HG02678 (cell line): ENCODE measurements at regions not wholly inside any gene's neighbourhood (a gene's known extent, or its start where the extent isn't known, plus 50 kb on each side); places are given as distances from the start of the nearest gene placed in this dataset.
"Not testable (repeated sequence)": the region's sequence is repeated elsewhere in the genome, so short reads cannot be mapped to it uniquely, and the experiment has no call there.

Source experiments
- ATAC-seq: cut with Tn5 transposase; IDR thresholded peaks from one replicate; pipeline ENCODE4 v1.9.1; 2021; ENCODE audit warnings: mild to moderate bottlenecking, moderate library complexity; ENCODE audit not compliant: unreplicated experiment

DNA sequence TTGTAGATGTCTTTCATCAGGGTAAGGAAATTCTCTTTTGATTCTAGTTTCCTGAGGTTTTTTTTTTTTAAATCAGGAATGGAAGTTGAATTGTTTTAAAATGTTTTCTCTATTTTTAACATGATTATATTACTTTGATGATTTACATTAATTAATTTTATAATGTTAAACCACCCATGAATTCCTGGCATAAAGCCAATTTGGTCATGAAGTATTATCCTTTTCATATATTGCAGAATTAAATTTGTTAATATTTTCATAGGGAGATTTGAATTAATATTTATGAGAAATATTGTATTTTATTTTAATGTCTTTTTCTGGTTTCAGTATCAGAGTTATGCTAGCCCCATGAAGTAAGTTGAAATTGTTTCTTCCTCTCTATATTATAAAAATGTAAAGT, 144.6 kb downstream of the MAIP1 start:
- ATAC-seq, result no peak

DNA sequence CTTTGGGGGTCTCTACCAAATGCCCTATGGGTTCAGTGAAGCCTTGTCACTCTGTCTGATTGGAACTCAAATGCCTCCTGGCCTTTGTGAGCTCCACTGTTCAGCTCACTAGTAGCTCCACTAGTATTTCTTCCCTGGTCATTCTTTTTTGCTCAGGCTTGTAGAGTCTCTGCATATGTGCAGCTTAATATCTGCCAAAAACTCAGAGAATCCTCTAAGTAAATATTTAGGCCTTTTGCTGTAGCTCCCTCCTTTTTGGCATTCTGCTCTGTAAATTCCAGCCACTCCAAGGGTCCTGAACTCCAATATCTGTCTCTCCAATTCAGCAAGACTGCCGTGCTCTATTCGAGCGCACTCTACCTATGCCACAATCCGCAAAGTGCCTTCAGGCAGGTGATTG, 146.5 kb downstream of the MAIP1 start:
- no peak for ATAC-seq

DNA sequence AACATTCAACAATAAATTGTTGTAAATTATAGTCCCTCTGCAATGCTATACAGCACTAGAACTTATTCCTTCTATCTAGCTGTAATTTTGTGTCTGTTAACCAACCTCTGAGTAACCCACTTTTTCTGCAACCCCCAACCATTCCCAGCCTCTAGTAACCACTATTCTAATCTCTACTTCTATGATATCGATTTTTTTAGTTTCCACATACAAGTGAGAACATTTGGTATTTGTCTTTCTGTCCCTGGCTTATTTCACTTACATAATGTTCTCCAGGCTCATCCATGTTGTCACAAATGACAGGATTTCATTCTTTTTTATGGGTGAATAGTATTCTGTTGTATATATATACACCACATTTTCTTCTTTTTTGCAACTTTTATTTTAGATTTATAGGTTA, 147.6 kb downstream of the MAIP1 start:
- no peak for ATAC-seq

GRCh38 chr2:200104015-200104414, 148.6 kb downstream of the MAIP1 start:
- ATAC-seq, result no peak

GRCh38 chr2:200107514-200108217, 152.3 kb downstream of the MAIP1 start:
- no peak for ATAC-seq

- ATAC-seq, result no peak
These were observed 154.0 kb downstream of the MAIP1 start for GRCh38 chr2:200109421-200109820.

GRCh38 chr2:200110381-200110780, 155.0 kb downstream of the MAIP1 start:
- ATAC-seq, result no peak

DNA sequence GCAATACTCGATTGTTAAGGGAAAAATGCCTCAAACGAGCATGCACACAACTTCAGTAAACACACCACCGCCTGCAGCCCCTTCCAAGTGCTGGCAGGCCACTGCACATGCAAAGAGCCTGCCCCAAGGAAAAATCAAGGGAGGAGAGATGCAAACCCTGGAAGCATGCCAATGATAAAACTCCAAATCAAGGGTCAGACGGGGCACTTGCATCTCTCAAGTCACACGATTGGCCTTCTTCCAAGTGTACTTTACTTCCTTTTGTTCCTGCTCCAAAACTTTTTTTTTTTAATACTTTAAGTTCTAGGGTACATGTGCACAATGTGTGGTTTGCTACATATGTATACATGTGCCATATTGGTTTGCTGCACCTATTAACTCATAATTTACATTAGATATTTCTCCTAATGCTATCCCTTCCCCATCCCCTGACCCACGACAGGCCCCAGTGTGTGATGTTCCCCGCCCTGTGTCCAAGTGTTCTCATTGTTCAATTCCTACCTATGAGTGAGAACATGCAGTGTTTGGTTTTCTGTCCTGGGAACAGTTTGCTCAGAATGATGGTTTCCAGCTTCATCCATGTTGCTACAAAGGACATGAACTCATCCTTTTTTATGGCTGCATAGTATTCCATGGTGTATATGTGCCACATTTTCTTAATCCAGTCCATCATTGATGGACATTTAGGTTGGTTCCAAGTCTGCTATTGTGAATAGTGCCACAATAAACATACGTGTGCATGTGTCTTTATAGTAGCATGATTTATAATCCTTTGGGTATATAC, 157.8 kb downstream of the MAIP1 start:
- not testable (repeated sequence) for ATAC-seq

GRCh38 chr2:200119236-200119635, 163.9 kb downstream of the MAIP1 start:
- no peak for ATAC-seq

DNA sequence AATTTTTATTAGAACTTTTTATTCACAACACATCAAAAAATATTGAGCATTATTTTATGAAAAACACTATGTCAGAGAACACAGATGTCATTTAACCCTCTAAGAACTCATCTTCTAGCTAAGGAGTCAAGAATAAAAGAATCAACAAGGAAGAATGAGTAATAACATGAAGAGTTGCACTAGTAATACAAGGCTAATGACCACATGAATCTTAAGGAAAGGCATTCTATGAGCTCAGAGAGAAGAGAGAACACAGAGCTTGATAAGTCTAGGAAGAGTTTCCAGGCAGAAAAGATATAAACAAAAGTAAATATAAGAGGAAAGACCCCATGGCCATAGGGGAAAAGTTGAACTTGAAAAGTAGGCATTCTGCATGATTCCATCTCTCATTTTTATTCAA, 166.5 kb downstream of the MAIP1 start:
- no peak for ATAC-seq

- ATAC-seq, result no peak
These were observed 167.3 kb downstream of the MAIP1 start for GRCh38 chr2:200122683-200123082.

GRCh38 chr2:200124665-200125368, 169.4 kb downstream of the MAIP1 start:
- not testable (repeated sequence) for ATAC-seq

DNA sequence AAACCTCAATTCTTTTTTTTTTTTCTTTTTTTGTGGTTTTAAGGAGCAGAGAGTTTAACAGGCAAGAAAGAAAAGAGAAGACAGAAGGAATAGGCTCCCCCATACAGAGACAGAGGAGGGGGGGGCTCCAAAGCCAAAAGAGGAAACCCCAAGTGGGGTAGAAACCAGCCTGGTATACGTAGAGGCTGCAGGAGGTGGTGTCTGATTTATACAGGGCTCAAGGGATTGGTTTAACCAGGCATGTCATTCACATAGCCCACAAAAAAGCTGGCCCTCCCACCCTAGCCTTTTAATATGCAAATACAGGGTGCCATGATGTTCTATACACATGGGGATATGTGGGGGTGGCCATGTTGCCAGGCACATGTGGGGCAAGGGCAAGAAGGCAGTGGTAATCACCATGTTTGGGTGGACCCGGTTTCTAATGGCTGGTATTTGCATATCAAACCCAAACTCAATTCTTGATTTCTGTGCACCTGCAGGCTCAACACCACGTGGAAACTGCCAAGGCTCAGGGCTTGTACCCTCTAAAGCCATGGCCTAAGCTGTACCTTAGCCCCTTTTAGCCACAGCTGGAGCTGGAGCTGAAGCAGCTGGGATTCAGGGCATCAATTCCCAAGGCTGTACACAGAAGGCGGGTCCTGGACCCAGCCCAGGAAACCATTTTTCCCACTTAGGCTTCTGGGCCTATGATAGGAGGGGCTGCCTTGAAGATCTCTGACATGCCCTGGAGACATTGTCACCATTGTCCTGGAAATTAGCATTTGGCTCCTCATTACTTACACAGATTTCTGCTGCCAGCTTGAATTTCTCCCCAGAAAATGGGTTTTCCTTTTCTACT, 170.3 kb downstream of the MAIP1 start:
- ATAC-seq, result no peak

DNA sequence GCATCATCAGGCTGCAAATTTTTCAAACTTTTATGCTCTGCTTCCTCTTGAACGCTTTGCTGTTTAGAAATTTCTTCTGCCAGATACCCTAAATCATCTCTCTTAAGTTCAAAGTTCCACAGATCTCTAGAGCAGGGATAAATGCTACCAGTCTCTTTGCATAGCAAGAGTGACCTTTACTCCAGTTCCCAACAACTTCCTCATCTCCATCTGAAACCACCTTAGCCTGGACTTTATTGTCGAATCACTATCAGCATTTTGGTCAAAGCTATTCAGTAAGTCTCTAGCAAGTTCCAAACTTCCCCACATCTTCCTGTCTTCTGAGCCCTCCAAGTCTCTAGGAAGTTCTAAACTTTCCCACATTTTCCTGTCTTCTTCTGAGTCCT, 170.9 kb downstream of the MAIP1 start:
- not testable (repeated sequence) for ATAC-seq

GRCh38 chr2:200126680-200127079, 171.3 kb downstream of the MAIP1 start:
- not testable (repeated sequence) for ATAC-seq

GRCh38 chr2:200127848-200128247, 172.5 kb downstream of the MAIP1 start:
- ATAC-seq, result no peak

DNA sequence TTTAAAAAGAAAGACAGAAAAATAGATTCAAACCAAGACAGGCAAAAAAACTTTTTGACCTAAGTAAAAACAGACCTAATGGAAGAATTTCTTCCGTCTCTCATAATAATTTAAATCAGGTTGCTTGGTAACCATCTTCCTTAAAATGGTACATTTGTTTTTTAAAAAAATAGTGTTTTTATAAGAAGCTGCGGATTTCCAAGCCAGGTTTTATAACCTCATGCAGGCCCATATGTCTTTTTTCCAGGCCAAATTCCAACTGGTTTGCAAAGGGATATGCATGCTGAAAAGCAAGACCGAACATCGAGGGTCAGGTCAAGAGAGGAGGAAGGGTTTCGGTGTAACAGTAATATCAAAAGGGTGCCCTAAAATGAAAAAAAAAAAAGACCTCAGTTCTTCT, 172.9 kb downstream of the MAIP1 start:
- ATAC-seq, result no peak

DNA sequence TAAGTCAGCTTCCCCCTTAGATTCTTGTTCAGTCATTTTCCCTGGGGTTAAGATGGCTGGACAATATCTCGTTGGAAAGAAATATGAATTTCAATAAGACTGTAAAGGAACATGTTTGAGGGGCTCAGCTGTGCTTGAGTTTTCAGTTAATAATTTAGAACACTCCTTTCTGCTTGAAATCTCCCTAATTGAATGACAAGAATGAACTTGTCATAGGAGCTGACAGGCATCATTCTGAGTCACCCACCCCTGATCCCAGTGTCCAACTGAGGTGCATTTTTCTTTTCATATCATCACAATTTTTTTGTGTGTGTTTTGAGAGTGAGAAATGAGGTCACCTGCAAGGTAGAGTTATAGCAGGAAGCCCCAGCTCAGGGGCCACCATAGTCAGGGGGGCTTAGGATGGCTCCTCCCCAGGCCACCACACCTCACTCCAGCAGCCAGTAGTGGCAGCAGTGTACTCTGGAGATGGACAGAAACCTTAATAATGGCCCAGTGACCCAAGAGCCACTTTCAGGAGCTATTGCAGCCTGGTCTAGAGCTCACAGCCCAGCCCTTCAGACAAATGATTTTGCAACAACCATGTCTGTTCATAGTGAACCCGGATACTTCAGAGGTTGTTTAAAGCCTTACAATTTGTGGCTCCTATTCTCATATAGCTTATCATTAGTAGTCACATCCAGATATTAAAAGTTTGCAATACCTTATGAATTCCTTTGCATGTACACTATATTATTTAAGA, 174.5 kb downstream of the MAIP1 start:
- ATAC-seq, result no peak

DNA sequence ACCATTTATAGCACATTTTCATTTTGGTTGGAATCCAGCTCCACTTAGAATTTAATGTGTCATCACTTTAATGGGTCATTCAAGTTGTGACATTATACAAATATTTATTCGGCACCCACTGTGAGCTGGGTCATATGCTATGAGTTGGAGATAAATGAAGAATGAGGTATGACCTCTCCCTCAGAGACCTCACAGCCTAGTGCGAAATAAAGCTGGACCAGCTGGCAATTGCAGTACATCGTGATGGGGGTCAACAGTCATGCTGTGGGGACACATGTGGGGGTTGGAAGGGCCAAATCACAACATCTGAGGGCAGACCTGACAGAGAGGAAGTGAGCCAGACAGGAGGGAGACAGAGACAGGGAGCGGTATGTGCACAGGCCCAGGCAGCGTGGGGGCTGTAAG, 175.4 kb downstream of the MAIP1 start:
- no peak for ATAC-seq

- no peak for ATAC-seq
These were observed 175.2 kb upstream of the SPATS2L start for GRCh38 chr2:200131307-200131706.
